GM12878 (cell line): ENCODE measurements at regions not wholly inside any gene's neighbourhood (a gene's known extent, or its start where the extent isn't known, plus 50 kb on each side); places are given as distances from the start of the nearest gene placed in this dataset.

Experiments
- ATAC-seq: fragments of 200-7000 bp; cut with Tn5 transposase; 3 replicates; pipeline ENCODE4 v1.9.1; 2020; ENCODE audit warnings: mild to moderate bottlenecking, moderate library complexity
- BruUV-seq: library from RNA; stranded (reverse); fragments of 400-500 nt; replicated peaks from 2 replicates; lab custom pipeline; 2021; lab: Mats Ljungman, UMichigan
- CTCF ChIA-PET: fragments of 300-600 bp; sonication (Branson Sonifier 250); formaldehyde crosslinking; extraction: SDS; loops from one replicate; lab custom pipeline; 2021; ENCODE audit warnings: inconsistent platforms; lab: Yijun Ruan, JAX
- POLR2A ChIA-PET: fragments of 350-600 bp; formaldehyde crosslinking; extraction: SDS; loops from one replicate; lab custom pipeline; 2021; ENCODE audit warnings: inconsistent platforms; lab: Charles Lee
- RAD21 ChIA-PET: fragments of 300-600 bp; sonication (Branson Sonifier 250); formaldehyde crosslinking; loops from one replicate; lab custom pipeline; 2023; ENCODE audit warnings: antibody characterized with exemption; ENCODE audit not compliant: unreplicated experiment; lab: Charles Lee
- SMC1A ChIA-PET: fragments of 300-600 bp; sonication (Branson Sonifier 250); formaldehyde crosslinking; loops from one replicate; lab custom pipeline; 2023; ENCODE audit not compliant: unreplicated experiment, uncharacterized antibody; lab: Charles Lee
- DNase-seq: peaks from one replicate; pipeline ENCODE4 v3.0.0-alpha.2; 2011; ENCODE audit warnings: low read depth, low spot score
- FAIRE-seq: peaks from 3 replicates; lab custom pipeline; 2011; peaks lifted over from hg19 to GRCh38; lab: Jason Lieb, UNC
- H2AFZ ChIP-seq: 2 replicates; pipeline ENCODE4 v1.6.0; 2011; ENCODE audit warnings: low read depth, low read length, control low read depth; ENCODE audit not compliant: control insufficient read depth
- H3K27ac ChIP-seq: 2 replicates; pipeline ENCODE4 v1.5.1; 2011; ENCODE audit warnings: control low read depth; ENCODE audit not compliant: control insufficient read depth, insufficient read depth
- H3K27me3 ChIP-seq, 2 experiments: replicated peaks in 1 of 2; 2 replicates each; pipeline versions ENCODE4 v1.6.0 to v1.6.1; 2011; ENCODE audit warnings: low read length in 1 of 2; ENCODE audit not compliant: control insufficient read depth in 2 of 2, insufficient read depth in 2 of 2
- H3K36me3 ChIP-seq, 2 experiments: 2 replicates each; pipeline ENCODE4 v1.5.1; 2011; ENCODE audit warnings: low read length in 1 of 2; ENCODE audit not compliant: control insufficient read depth in 2 of 2, insufficient read depth in 2 of 2
- H3K4me1 ChIP-seq: 2 replicates; pipeline ENCODE4 v1.6.1; 2011; ENCODE audit warnings: mild to moderate bottlenecking, low read length, moderate library complexity, mixed read lengths; ENCODE audit not compliant: control insufficient read depth, insufficient read depth
- H3K4me2 ChIP-seq: 2 replicates; pipeline ENCODE4 v1.6.0; 2011; ENCODE audit warnings: control low read depth; ENCODE audit not compliant: control insufficient read depth, insufficient read depth
- H3K4me3 ChIP-seq: fragments of 200-600 bp; sonication (generic); 2 replicates; pipeline ENCODE4 v1.5.1; 2016
- H3K79me2 ChIP-seq: 2 replicates; pipeline ENCODE4 v1.6.0; 2011; ENCODE audit warnings: low read length; ENCODE audit not compliant: control insufficient read depth, insufficient read depth
- H3K9ac ChIP-seq: 2 replicates; pipeline ENCODE4 v1.8.0; 2011; ENCODE audit warnings: low read length, control low read depth, mixed read lengths; ENCODE audit not compliant: control insufficient read depth, insufficient read depth
- H3K9me3 ChIP-seq: replicated peaks from 3 replicates; pipeline ENCODE4 v1.5.1; 2011; ENCODE audit warnings: mild to moderate bottlenecking, low read length; ENCODE audit not compliant: control insufficient read depth, insufficient read depth
- H4K20me1 ChIP-seq: 2 replicates; pipeline ENCODE4 v1.6.0; 2011; ENCODE audit not compliant: control insufficient read depth, insufficient read depth
- CBX5 ChIP-seq: sonication (generic); IDR thresholded peaks from 2 replicates; pipeline ENCODE4 v1.6.1; 2016; ENCODE audit warnings: low read depth, moderate library complexity, mild to moderate bottlenecking, inconsistent platforms
- CHD4 ChIP-seq: fragments of 200-600 bp; sonication (generic); IDR thresholded peaks from 2 replicates; pipeline ENCODE4 v1.6.1; 2016; ENCODE audit warnings: mild to moderate bottlenecking
- HDAC6 ChIP-seq: fragments of 200-600 bp; sonication (generic); IDR thresholded peaks from one replicate; pipeline ENCODE4 v1.8.0; 2017; ENCODE audit warnings: antibody characterized with exemption; ENCODE audit not compliant: unreplicated experiment
- MTA3 ChIP-seq: IDR thresholded peaks from 2 replicates; pipeline ENCODE4 v1.6.1; 2012; ENCODE audit warnings: low read length, inconsistent platforms, borderline replicate concordance
- MYC ChIP-seq: IDR thresholded peaks from 2 replicates; pipeline ENCODE4 v1.6.1; 2011; ENCODE audit warnings: mild to moderate bottlenecking, low read length, moderate library complexity, inconsistent platforms; ENCODE audit not compliant: insufficient read depth, insufficient replicate concordance, insufficient read length, severe bottlenecking
- RFX5 ChIP-seq: IDR thresholded peaks from 2 replicates; pipeline ENCODE4 v1.6.1; 2011; ENCODE audit warnings: low read depth, low read length, improper control_type of control experiment
- SMARCA5 ChIP-seq: fragments of 450-650 bp; IDR thresholded peaks from 2 replicates; pipeline ENCODE4 v1.6.1; 2017; ENCODE audit warnings: mild to moderate bottlenecking
- TCF3 ChIP-seq: IDR thresholded peaks from 2 replicates; pipeline ENCODE4 v1.6.1; 2012; ENCODE audit warnings: low read depth, mild to moderate bottlenecking, low read length, borderline replicate concordance; ENCODE audit not compliant: insufficient read depth
- ZNF592 ChIP-seq: fragments of 450-650 bp; IDR thresholded peaks from 2 replicates; pipeline ENCODE4 v1.6.1; 2017; ENCODE audit warnings: mild to moderate bottlenecking, moderate library complexity
- WGBS: methylation state at CpG from one replicate; pipeline ENCODE4 v1.1.6; 2016; ENCODE audit warnings: low lambda C conversion rate; ENCODE audit not compliant: insufficient replicate concordance, insufficient coverage; ENCODE audit errors: missing lambda C conversion rate; 5-methylcytosine and 5-hydroxymethylcytosine counted together
- in situ Hi-C: fragments of 300-500 bp; cut with MboI; formaldehyde crosslinking; loops from 9 replicates; pipeline ENCODE4 v1.14.3; 2018; ENCODE audit warnings: mixed read lengths
- intact Hi-C: fragments of 100-400 bp; cut with micrococcal nuclease; formaldehyde crosslinking; loops from one replicate; pipeline ENCODE4 v1.14.2; 2022; ENCODE audit not compliant: unreplicated experiment

- Histone ChIP-seq H3K4me3 (no peak overlapping the region), H3K36me3 (no peaks in the 10 kb centered on the region), H3K27ac (no peak overlapping the region), H3K9me3 (no peaks in the 10 kb centered on the region), H4K20me1 (no peaks in the 10 kb centered on the region), H2AFZ (no peak overlapping the region), H3K27me3 (peaks cover 0 to 2% of the 10 kb centered on the region in 2 experiments; a peak in 1 of 4 replicates), H3K79me2 (no peaks in the 10 kb centered on the region), H3K9ac (no peak overlapping the region), H3K4me2 (no peak overlapping the region), H3K4me1 (no peaks in the 10 kb centered on the region)
- DNase-seq (no peak), ATAC-seq (no peak), FAIRE-seq (no peak)
- intact Hi-C loops: no loop called here
- ChIA-PET RAD21 (no interaction called here), CTCF (no interaction called here), POLR2A (no interaction called here), SMC1A (no interaction called here)
- in situ Hi-C loops: no loop called here
- TF ChIP-seq HDAC6 (no peak), MYC (no peak), TCF3 (no peak), CHD4 (no peak), RFX5 (no peak), SMARCA5 (no peak), MTA3 (no peak), CBX5 (no peak), ZNF592 (no peak)
- no TSS peak for BruUV-seq
- 10% methylated on average over 8 of the region's 8 CpGs for WGBS
Measured at GRCh38 chr18:75524181-75524580, 96.7 kb upstream of the SMIM21 start.
